ENCODE measurements at regions not wholly inside any gene's neighbourhood (a gene's known extent, or its start where the extent isn't known, plus 50 kb on each side); places are given as distances from the start of the nearest gene placed in this dataset.
A peak's percentile ranks its signal among the peaks of the same experiment; 100 is the strongest.

GRCh38 chr6:92827104-92827503 lies 592.3 kb downstream of the EPHA7 start:
- Histone ChIP-seq H3K9ac (ENCODE audit: low read length) (no peak overlapping the region), H2AFZ (ENCODE audit: low read length) (no peak overlapping the region), H3F3A (ENCODE audit: low read length, unreplicated experiment) (no peaks in the 10 kb centered on the region), H3K27ac (ENCODE audit: low read length) (no peak overlapping the region), H3K9me3 (ENCODE audit: low read length) (no peaks in the 10 kb centered on the region), H3K36me3 (ENCODE audit: low read depth, low read length) (no peaks in the 10 kb centered on the region), H4K20me1 (ENCODE audit: low read length) (no peaks in the 10 kb centered on the region), H3K9me2 (replicated peaks; ENCODE audit: low read length) (no peaks in the 10 kb centered on the region), H3K27me3 (ENCODE audit: low read length) (no peaks in the 10 kb centered on the region), H3K79me2 (ENCODE audit: low read length) (no peaks in the 10 kb centered on the region), H3K4me3 (ENCODE audit: low read length) (no peak overlapping the region), H3K4me1 (ENCODE audit: insufficient read depth, low read length) (no peaks in the 10 kb centered on the region), H3K4me2 (ENCODE audit: low read length) (no peak overlapping the region)
- intact Hi-C loops (cut with micrococcal nuclease) = no loop called here
- DNase-seq (no peak), ATAC-seq (no peak)
- BruUV-seq (replicated peaks) = no TSS peak
- POLR2A ChIA-PET (ENCODE audit: unreplicated experiment) = no interaction called here
- CTCF ChIA-PET = no interaction called here
- TF ChIP-seq EZH2phosphoT487 (IDR thresholded peaks at IDR 0.05; ENCODE audit: borderline replicate concordance, low read length) = no peak
- no peak for TF ChIP-seq EZH2 (IDR thresholded peaks at IDR 0.05; ENCODE audit: low read length, unreplicated experiment)
- TF ChIP-seq, protein P1, sequence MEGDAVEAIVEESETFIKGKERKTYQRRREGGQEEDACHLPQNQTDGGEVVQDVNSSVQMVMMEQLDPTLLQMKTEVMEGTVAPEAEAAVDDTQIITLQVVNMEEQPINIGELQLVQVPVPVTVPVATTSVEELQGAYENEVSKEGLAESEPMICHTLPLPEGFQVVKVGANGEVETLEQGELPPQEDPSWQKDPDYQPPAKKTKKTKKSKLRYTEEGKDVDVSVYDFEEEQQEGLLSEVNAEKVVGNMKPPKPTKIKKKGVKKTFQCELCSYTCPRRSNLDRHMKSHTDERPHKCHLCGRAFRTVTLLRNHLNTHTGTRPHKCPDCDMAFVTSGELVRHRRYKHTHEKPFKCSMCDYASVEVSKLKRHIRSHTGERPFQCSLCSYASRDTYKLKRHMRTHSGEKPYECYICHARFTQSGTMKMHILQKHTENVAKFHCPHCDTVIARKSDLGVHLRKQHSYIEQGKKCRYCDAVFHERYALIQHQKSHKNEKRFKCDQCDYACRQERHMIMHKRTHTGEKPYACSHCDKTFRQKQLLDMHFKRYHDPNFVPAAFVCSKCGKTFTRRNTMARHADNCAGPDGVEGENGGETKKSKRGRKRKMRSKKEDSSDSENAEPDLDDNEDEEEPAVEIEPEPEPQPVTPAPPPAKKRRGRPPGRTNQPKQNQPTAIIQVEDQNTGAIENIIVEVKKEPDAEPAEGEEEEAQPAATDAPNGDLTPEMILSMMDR (conservative IDR thresholded peaks at IDR 0.05; ENCODE audit: low read depth, low read length) = no peak

DNA sequence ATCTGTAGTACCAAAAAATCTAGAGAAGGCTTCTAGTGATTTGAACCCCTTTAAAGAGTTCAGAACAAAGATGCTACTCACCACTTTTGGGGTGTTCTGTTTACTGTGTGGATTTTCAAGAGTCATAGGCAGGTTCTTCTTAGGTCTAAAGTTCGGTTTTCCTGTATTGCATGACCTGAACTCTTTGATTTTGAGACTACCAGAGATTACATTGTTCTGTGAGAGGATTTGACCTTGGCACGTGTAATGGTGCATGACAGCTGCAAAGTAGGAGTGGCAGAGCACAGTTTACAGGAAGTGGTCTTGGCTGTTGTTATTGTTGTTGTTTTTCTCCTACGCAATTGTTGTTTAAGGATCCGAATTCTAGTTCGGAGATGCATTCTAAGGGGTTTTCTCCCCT lies 592.7 kb downstream of the EPHA7 start:
- Histone ChIP-seq H3K4me1 (ENCODE audit: insufficient read depth, low read length) (no peaks in the 10 kb centered on the region), H4K20me1 (ENCODE audit: low read length) (no peaks in the 10 kb centered on the region), H3K27me3 (ENCODE audit: low read length) (no peaks in the 10 kb centered on the region), H3K4me3 (ENCODE audit: low read length) (no peak overlapping the region), H2AFZ (ENCODE audit: low read length) (no peak overlapping the region), H3K9ac (ENCODE audit: low read length) (no peak overlapping the region), H3K27ac (ENCODE audit: low read length) (no peak overlapping the region), H3K4me2 (ENCODE audit: low read length) (no peak overlapping the region), H3K36me3 (ENCODE audit: low read depth, low read length) (no peaks in the 10 kb centered on the region), H3K79me2 (ENCODE audit: low read length) (no peaks in the 10 kb centered on the region), H3F3A (ENCODE audit: low read length, unreplicated experiment) (no peaks in the 10 kb centered on the region), H3K9me2 (replicated peaks; ENCODE audit: low read length) (no peaks in the 10 kb centered on the region), H3K9me3 (ENCODE audit: low read length) (no peaks in the 10 kb centered on the region)
- intact Hi-C loops (cut with micrococcal nuclease) = no loop called here
- ChIA-PET POLR2A (ENCODE audit: unreplicated experiment) (no interaction called here), CTCF (no interaction called here)
- no peak for DNase-seq
- BruUV-seq (replicated peaks) = no TSS peak
- no peak for TF ChIP-seq EZH2 (IDR thresholded peaks at IDR 0.05; ENCODE audit: low read length, unreplicated experiment)
- no peak for TF ChIP-seq EZH2phosphoT487 (IDR thresholded peaks at IDR 0.05; ENCODE audit: borderline replicate concordance, low read length)
- TF ChIP-seq, protein P1 (conservative IDR thresholded peaks at IDR 0.05; ENCODE audit: low read depth, low read length) = no peak
- no peak for ATAC-seq

DNA sequence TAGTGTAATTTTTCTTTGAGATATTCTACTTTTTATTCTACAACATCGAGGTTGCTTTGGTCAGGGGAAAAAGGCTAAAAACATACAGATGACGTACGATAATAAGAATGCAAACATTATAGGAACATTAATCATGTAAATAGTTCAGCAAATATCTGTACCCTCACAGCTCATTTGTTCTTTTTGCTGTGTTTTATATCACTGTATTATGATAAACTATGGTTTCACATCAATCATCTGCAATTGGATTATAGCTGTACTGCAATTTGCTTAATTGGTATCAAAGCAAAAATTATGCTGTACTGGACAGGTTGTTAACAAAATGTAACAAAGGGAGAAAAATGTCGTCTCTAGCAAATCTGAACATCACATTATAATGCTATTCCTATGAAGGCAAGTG lies 597.1 kb downstream of the EPHA7 start:
- Histone ChIP-seq H3K9me2 (replicated peaks; ENCODE audit: low read length) (no peaks in the 10 kb centered on the region), H3K4me1 (ENCODE audit: insufficient read depth, low read length) (no peaks in the 10 kb centered on the region), H3K4me3 (ENCODE audit: low read length) (no peak overlapping the region), H3K79me2 (ENCODE audit: low read length) (no peaks in the 10 kb centered on the region), H3F3A (ENCODE audit: low read length, unreplicated experiment) (no peaks in the 10 kb centered on the region), H3K27me3 (ENCODE audit: low read length) (no peaks in the 10 kb centered on the region), H3K9ac (ENCODE audit: low read length) (no peak overlapping the region), H3K36me3 (ENCODE audit: low read depth, low read length) (no peaks in the 10 kb centered on the region), H3K4me2 (ENCODE audit: low read length) (peak overlapping the region; percentile 10; the same call in 1 of the 2 replicates), H2AFZ (ENCODE audit: low read length) (no peak overlapping the region), H3K9me3 (ENCODE audit: low read length) (no peaks in the 10 kb centered on the region), H4K20me1 (ENCODE audit: low read length) (no peaks in the 10 kb centered on the region), H3K27ac (ENCODE audit: low read length) (no peak overlapping the region)
- ChIA-PET POLR2A (ENCODE audit: unreplicated experiment) (no interaction called here), CTCF (no interaction called here)
- no peak for ATAC-seq
- intact Hi-C loops (cut with micrococcal nuclease) = no loop called here
- TF ChIP-seq, protein P1 (conservative IDR thresholded peaks at IDR 0.05; ENCODE audit: low read depth, low read length) = no peak
- TF ChIP-seq EZH2phosphoT487 (IDR thresholded peaks at IDR 0.05; ENCODE audit: borderline replicate concordance, low read length) (no peak), EZH2 (IDR thresholded peaks at IDR 0.05; ENCODE audit: low read length, unreplicated experiment) (no peak)
- DNase-seq = peak; percentile 2
- no TSS peak for BruUV-seq (replicated peaks)

Measured in PC-3 (cell line).